MM.1S (cell line): ENCODE measurements at regions not wholly inside any gene's neighbourhood (a gene's known extent, or its start where the extent isn't known, plus 50 kb on each side); places are given as distances from the start of the nearest gene placed in this dataset.

Experiments used
- DNase-seq: peaks from one replicate; pipeline ENCODE4 v3.0.0-alpha.2; 2015
- H2AFZ ChIP-seq: fragments of 300-600 bp; sonication (generic); 2 replicates; pipeline ENCODE4 v1.6.0; 2016; ENCODE audit warnings: antibody characterized with exemption, low read length
- H3F3A ChIP-seq: fragments of 300-600 bp; sonication (generic); 2 replicates; pipeline ENCODE4 v1.6.1; 2016; ENCODE audit warnings: mild to moderate bottlenecking, antibody characterized with exemption, low read length, moderate library complexity, mixed read lengths; ENCODE audit not compliant: insufficient read depth
- H3K27ac ChIP-seq: fragments of 300-600 bp; sonication (generic); 2 replicates; pipeline ENCODE4 v1.5.1; 2016; ENCODE audit warnings: mild to moderate bottlenecking, low read length
- H3K27me3 ChIP-seq: fragments of 300-600 bp; sonication (generic); replicated peaks from 2 replicates; pipeline ENCODE4 v1.6.0; 2016; ENCODE audit warnings: low read length; ENCODE audit not compliant: insufficient read depth
- H3K36me3 ChIP-seq: fragments of 300-600 bp; sonication (generic); replicated peaks from 2 replicates; pipeline ENCODE4 v1.6.1; 2016; ENCODE audit warnings: mild to moderate bottlenecking, low read length, mixed read lengths; ENCODE audit not compliant: insufficient read depth
- H3K4me1 ChIP-seq: fragments of 300-600 bp; sonication (generic); 2 replicates; pipeline ENCODE4 v1.6.1; 2016; ENCODE audit warnings: low read length, mixed read lengths
- H3K4me2 ChIP-seq: fragments of 300-600 bp; sonication (generic); 2 replicates; pipeline ENCODE4 v1.6.0; 2016; ENCODE audit warnings: low read depth, low read length
- H3K4me3 ChIP-seq: fragments of 300-600 bp; sonication (generic); 2 replicates; pipeline ENCODE4 v1.5.1; 2016; ENCODE audit warnings: low read length, mixed read lengths
- H3K79me2 ChIP-seq: fragments of 300-600 bp; sonication (generic); 2 replicates; pipeline ENCODE4 v1.6.1; 2016; ENCODE audit warnings: mixed run types, low read length, mixed read lengths
- H3K9ac ChIP-seq: fragments of 300-600 bp; sonication (generic); 2 replicates; pipeline ENCODE4 v1.6.1; 2016; ENCODE audit warnings: low read length, mixed read lengths
- H3K9me2 ChIP-seq: fragments of 300-600 bp; sonication (generic); replicated peaks from 2 replicates; pipeline ENCODE4 v1.6.1; 2016; ENCODE audit warnings: mild to moderate bottlenecking, low read length, mixed read lengths; ENCODE audit not compliant: insufficient read depth
- H3K9me3 ChIP-seq: fragments of 300-600 bp; sonication (generic); replicated peaks from 2 replicates; pipeline ENCODE4 v1.6.1; 2016; ENCODE audit warnings: mild to moderate bottlenecking, low read length, mixed read lengths; ENCODE audit not compliant: insufficient read depth
- H4K20me1 ChIP-seq: fragments of 300-600 bp; sonication (generic); 2 replicates; pipeline ENCODE4 v1.6.1; 2016; ENCODE audit warnings: mild to moderate bottlenecking, low read length, moderate library complexity, mixed read lengths; ENCODE audit not compliant: insufficient read depth
- CTCF ChIP-seq: fragments of 300-600 bp; sonication (generic); IDR thresholded peaks from 2 replicates; pipeline ENCODE4 v1.5.1; 2016; ENCODE audit warnings: antibody characterized with exemption, low read length, mixed read lengths
- EZH2 ChIP-seq: fragments of 300-600 bp; sonication (generic); optimal IDR thresholded peaks from 2 replicates; pipeline ENCODE3; 2017; ENCODE audit warnings: low read depth, mild to moderate bottlenecking, antibody characterized with exemption, low read length, mixed read lengths
- EZH2phosphoT487 ChIP-seq: fragments of 300-600 bp; sonication (generic); IDR thresholded peaks from 2 replicates; pipeline ENCODE4 v1.6.1; 2018; ENCODE audit warnings: antibody characterized with exemption, low read length

- Histone ChIP-seq H3K9me3 (no peaks in the 10 kb centered on the region), H3K4me3 (no peak overlapping the region), H3K79me2 (no peaks in the 10 kb centered on the region), H3K4me1 (no peaks in the 10 kb centered on the region), H2AFZ (no peak overlapping the region), H3K27me3 (no peaks in the 10 kb centered on the region), H3K4me2 (no peak overlapping the region), H3K9ac (no peak overlapping the region), H3K27ac (no peak overlapping the region), H4K20me1 (no peaks in the 10 kb centered on the region), H3K9me2 (no peaks in the 10 kb centered on the region), H3F3A (no peaks in the 10 kb centered on the region), H3K36me3 (no peaks in the 10 kb centered on the region)
- no peak for TF ChIP-seq CTCF
- TF ChIP-seq EZH2: no peak
- TF ChIP-seq EZH2phosphoT487: no peak
- DNase-seq: no peak
Observed at GRCh38 chr10:78458983-78459638, 425.4 kb downstream of the RPS24 start.

- H3K79me2 ChIP-seq: no peaks in the 10 kb centered on the region
- no peak overlapping the region for H2AFZ ChIP-seq
- no peak overlapping the region for H3K27ac ChIP-seq
- no peak overlapping the region for H3K4me3 ChIP-seq
- no peak overlapping the region for H3K4me2 ChIP-seq
- no peaks in the 10 kb centered on the region for H3K27me3 ChIP-seq
- H3K9ac ChIP-seq: no peak overlapping the region
- TF ChIP-seq EZH2 (no peak), EZH2phosphoT487 (no peak), CTCF (no peak)
- no peaks in the 10 kb centered on the region for H3K9me3 ChIP-seq
- DNase-seq: no peak
- H4K20me1 ChIP-seq: no peaks in the 10 kb centered on the region
- H3K9me2 ChIP-seq: no peaks in the 10 kb centered on the region
- no peaks in the 10 kb centered on the region for H3F3A ChIP-seq
- H3K4me1 ChIP-seq: no peaks in the 10 kb centered on the region
- H3K36me3 ChIP-seq: no peaks in the 10 kb centered on the region
Observed at GRCh38 chr10:78459639-78460037, 426.0 kb downstream of the RPS24 start.

- Histone ChIP-seq H3K4me3 (no peak overlapping the region), H3K4me2 (no peak overlapping the region), H3K79me2 (no peaks in the 10 kb centered on the region), H3K4me1 (no peaks in the 10 kb centered on the region), H3F3A (no peaks in the 10 kb centered on the region), H3K36me3 (no peaks in the 10 kb centered on the region), H2AFZ (no peak overlapping the region), H3K9me3 (no peaks in the 10 kb centered on the region), H3K27ac (no peak overlapping the region), H3K9ac (no peak overlapping the region), H4K20me1 (no peaks in the 10 kb centered on the region), H3K27me3 (no peaks in the 10 kb centered on the region), H3K9me2 (no peaks in the 10 kb centered on the region)
- no peak for TF ChIP-seq EZH2phosphoT487
- no peak for DNase-seq
Observed at GRCh38 chr10:78460204-78460603, 426.5 kb downstream of the RPS24 start.

- no peak overlapping the region for H3K9ac ChIP-seq
- no peaks in the 10 kb centered on the region for H3K9me3 ChIP-seq
- no peaks in the 10 kb centered on the region for H3K79me2 ChIP-seq
- H3K9me2 ChIP-seq: no peaks in the 10 kb centered on the region
- no peaks in the 10 kb centered on the region for H3F3A ChIP-seq
- no peak overlapping the region for H3K4me2 ChIP-seq
- no peaks in the 10 kb centered on the region for H3K27me3 ChIP-seq
- DNase-seq: no peak
- no peaks in the 10 kb centered on the region for H4K20me1 ChIP-seq
- H3K36me3 ChIP-seq: no peaks in the 10 kb centered on the region
- TF ChIP-seq EZH2 (no peak), CTCF (no peak), EZH2phosphoT487 (no peak)
- no peak overlapping the region for H2AFZ ChIP-seq
- no peak overlapping the region for H3K4me3 ChIP-seq
- H3K27ac ChIP-seq: no peak overlapping the region
- H3K4me1 ChIP-seq: no peaks in the 10 kb centered on the region
Observed at GRCh38 chr10:78461333-78461732, 427.7 kb downstream of the RPS24 start.
